BLaER1 (cell line): ENCODE measurements at regions not wholly inside any gene's neighbourhood (a gene's known extent, or its start where the extent isn't known, plus 50 kb on each side); places are given as distances from the start of the nearest gene placed in this dataset.

Experiments used
- H3K27ac ChIP-seq: shearing (Covaris generic); formaldehyde crosslinking; 2 replicates; pipeline ENCODE4 v1.8.1; 2022
- H3K27me3 ChIP-seq: shearing (Covaris generic); formaldehyde crosslinking; 2 replicates; pipeline ENCODE4 v1.8.1; 2022
- H3K36me3 ChIP-seq: shearing (Covaris generic); formaldehyde crosslinking; 2 replicates; pipeline ENCODE4 v1.8.1; 2022
- H3K4me1 ChIP-seq: shearing (Covaris generic); formaldehyde crosslinking; 2 replicates; pipeline ENCODE4 v1.8.1; 2022
- H3K4me2 ChIP-seq: shearing (Covaris generic); formaldehyde crosslinking; 2 replicates; pipeline ENCODE4 v1.8.1; 2022
- H3K4me3 ChIP-seq: shearing (Covaris generic); formaldehyde crosslinking; 2 replicates; pipeline ENCODE4 v1.8.1; 2022
- H3K9ac ChIP-seq: shearing (Covaris generic); formaldehyde crosslinking; 2 replicates; pipeline ENCODE4 v1.8.1; 2022
- H3K9me3 ChIP-seq: shearing (Covaris generic); formaldehyde crosslinking; 2 replicates; pipeline ENCODE4 v1.8.1; 2022
- H4K20me1 ChIP-seq: shearing (Covaris generic); formaldehyde crosslinking; 2 replicates; pipeline ENCODE4 v1.8.1; 2022
- Cebpa-rat ChIP-seq: shearing (Covaris generic); IDR thresholded peaks from 2 replicates; pipeline ENCODE4 v1.8.1; 2022

DNA sequence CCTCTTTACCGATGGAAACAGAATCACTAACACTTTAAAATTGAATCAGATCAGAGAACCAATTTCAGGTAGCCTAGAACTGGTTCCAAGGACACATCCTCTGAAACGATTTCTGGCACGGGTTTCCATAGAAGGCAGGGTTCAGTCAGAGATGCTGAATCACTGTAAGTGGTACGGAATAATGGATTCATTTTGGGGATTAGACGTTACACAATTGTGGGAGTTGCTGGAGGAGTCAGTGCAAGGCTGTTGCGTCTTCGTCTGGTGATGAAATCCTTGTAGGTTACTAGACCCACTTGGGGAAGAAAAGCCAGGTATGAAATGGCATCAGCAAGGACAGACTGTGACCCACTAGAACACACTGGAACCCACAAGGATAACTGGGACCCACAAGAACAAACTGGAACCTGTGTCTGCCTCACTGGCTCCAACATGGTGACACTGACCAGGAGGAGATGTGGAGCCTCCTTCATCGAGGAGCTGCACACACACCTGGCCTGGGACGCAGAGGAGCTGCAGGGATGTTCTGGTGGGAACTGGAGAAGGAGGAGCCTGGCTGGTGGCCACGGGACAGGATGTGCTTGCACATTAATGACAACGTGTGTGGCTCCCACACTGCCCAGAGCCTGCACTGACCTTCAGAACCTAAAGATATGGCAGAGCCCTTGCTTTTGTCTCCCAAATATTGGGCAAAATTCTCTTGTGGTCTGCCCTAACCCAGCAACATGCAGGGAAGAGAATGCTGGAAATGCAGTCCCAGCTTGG is 105.1 kb downstream of the TRAPPC11 start:
- Histone ChIP-seq H3K4me1 (no peaks in the 10 kb centered on the region), H3K4me3 (no peak overlapping the region), H3K27ac (no peak overlapping the region), H3K27me3 (no peaks in the 10 kb centered on the region), H3K9me3 (no peaks in the 10 kb centered on the region), H3K9ac (no peak overlapping the region), H4K20me1 (no peaks in the 10 kb centered on the region), H3K4me2 (no peak overlapping the region), H3K36me3 (no peaks in the 10 kb centered on the region)
- TF ChIP-seq Cebpa-rat = no peak

DNA sequence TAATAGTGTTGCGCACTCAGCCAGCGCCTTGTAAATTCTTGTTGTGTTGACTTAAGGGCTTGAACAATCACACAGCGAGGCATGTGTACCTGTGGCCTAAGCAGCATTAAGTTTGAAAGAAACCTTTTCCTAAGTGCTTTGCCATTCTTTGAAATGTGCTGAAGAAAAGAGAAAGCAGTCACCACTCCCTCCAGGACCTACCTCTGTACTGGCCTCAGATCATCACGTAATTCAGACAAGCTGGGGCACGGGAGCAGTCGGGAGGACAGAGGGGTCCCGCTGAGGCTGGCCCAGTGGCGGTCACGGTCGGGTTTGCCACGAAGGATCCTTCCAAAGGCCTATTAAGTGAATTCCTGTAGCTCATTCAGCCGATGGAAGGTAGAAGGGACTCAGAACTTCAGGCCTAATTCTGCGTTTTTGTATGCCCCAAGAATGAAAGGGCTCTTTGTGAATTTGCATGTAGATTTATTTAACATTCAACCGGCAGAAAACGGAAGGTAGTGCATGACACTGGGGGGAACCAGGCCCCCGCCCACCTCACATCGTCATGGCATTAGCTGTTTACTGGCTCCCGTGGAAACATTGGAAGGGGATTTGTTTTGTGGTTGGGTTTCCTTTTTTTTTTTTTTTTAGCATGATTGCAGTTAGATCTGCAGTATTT is 106.3 kb downstream of the TRAPPC11 start:
- H4K20me1 ChIP-seq = no peaks in the 10 kb centered on the region
- H3K27me3 ChIP-seq = no peaks in the 10 kb centered on the region
- H3K27ac ChIP-seq = no peak overlapping the region
- no peak overlapping the region for H3K4me3 ChIP-seq
- H3K4me2 ChIP-seq = no peak overlapping the region
- no peak overlapping the region for H3K9ac ChIP-seq
- no peaks in the 10 kb centered on the region for H3K36me3 ChIP-seq
- H3K4me1 ChIP-seq = no peaks in the 10 kb centered on the region
- TF ChIP-seq Cebpa-rat = no peak
- no peaks in the 10 kb centered on the region for H3K9me3 ChIP-seq

DNA sequence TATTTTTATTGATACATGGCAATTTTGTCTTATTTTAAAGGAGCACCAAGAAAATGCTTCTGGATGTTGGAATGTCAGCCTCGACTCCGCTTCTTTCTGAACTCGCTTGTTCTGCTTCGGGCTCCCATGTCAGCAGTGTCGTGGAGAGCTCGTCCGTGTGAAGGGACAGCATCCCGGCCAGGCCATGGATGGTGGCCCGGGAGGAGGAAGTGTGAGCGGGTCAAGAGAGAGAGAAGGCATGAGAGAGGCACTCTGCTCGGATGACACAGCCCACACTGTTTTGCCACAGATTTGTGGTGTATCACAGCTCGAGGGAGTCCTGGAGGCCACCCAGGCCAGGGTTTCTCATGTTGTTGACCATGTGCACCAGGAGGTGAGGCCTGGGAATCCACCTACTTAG is 107.0 kb downstream of the TRAPPC11 start:
- Histone ChIP-seq H4K20me1 (no peaks in the 10 kb centered on the region), H3K4me2 (no peak overlapping the region), H3K27me3 (no peaks in the 10 kb centered on the region), H3K9me3 (no peaks in the 10 kb centered on the region), H3K4me3 (no peak overlapping the region), H3K27ac (no peak overlapping the region), H3K36me3 (no peaks in the 10 kb centered on the region), H3K4me1 (no peaks in the 10 kb centered on the region), H3K9ac (no peak overlapping the region)
- no peak for TF ChIP-seq Cebpa-rat

DNA sequence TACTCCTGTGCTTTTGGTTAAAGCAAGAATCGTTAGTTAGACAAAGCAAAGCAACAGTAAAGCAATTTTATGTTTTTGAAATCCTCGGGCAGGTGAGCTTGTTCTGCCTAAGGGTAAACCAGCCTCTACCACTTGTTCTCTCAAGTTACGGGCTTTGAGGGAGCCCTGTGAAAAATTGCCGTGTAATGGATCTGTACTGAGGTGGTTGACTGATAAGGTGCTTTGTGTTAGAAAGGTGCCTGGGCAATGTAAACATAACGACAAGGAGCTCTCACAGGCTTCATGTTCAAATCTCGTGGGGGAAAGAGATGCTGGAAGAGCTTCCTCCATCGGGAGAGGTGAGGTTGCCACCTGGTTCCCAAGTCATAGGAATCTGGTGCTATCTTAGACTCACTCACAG is 111.8 kb downstream of the TRAPPC11 start:
- Histone ChIP-seq H3K36me3 (no peaks in the 10 kb centered on the region), H4K20me1 (no peaks in the 10 kb centered on the region), H3K27ac (no peak overlapping the region), H3K4me1 (no peaks in the 10 kb centered on the region), H3K9ac (no peak overlapping the region), H3K4me3 (no peak overlapping the region), H3K4me2 (no peak overlapping the region), H3K27me3 (no peaks in the 10 kb centered on the region), H3K9me3 (no peaks in the 10 kb centered on the region)
- TF ChIP-seq Cebpa-rat = no peak

DNA sequence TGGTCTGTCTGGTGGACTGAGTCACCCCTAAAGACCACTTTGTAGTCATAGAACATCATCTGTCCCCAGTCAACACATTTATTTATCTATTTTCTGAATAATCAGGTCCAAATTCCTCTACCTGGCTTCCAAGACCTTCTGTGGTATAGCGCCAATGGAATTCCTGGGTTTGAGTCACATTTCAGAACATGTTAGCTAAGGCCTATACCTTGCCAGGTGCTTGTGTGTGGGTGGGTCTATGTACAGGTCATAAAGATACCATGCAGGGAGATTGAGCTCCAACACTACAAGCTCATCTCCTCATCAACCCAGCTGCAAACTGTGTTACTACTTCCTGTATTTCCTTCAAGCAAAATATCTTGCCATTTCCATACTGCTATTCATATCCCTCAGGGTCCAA is 113.3 kb downstream of the TRAPPC11 start:
- no peaks in the 10 kb centered on the region for H3K4me1 ChIP-seq
- H3K9me3 ChIP-seq = no peaks in the 10 kb centered on the region
- no peak for TF ChIP-seq Cebpa-rat
- H4K20me1 ChIP-seq = no peaks in the 10 kb centered on the region
- no peak overlapping the region for H3K4me2 ChIP-seq
- no peak overlapping the region for H3K9ac ChIP-seq
- H3K27ac ChIP-seq = no peak overlapping the region
- H3K36me3 ChIP-seq = no peaks in the 10 kb centered on the region
- H3K27me3 ChIP-seq = no peaks in the 10 kb centered on the region
- H3K4me3 ChIP-seq = no peak overlapping the region

DNA sequence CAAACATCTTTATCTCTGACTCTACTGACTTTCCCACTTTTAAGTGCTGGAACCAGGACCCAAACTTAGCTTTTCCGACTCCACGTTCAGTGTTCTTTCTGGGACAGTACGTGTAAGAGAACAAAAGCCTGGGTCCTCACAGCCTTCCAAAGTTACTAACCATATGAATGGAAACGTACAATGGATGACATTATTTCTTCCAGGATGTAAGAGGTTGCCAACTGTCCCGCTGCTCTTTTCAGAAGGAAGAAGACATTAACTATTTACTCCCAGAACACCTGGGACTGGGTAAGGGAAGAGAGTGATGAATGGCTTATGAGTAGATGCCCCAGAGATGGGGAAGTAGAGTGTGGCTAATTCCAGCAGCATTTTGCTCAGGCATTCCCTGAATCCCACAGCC is 114.7 kb downstream of the TRAPPC11 start:
- no peaks in the 10 kb centered on the region for H4K20me1 ChIP-seq
- no peak overlapping the region for H3K4me2 ChIP-seq
- H3K36me3 ChIP-seq = no peaks in the 10 kb centered on the region
- no peaks in the 10 kb centered on the region for H3K4me1 ChIP-seq
- H3K27me3 ChIP-seq = no peaks in the 10 kb centered on the region
- no peak overlapping the region for H3K4me3 ChIP-seq
- no peak overlapping the region for H3K9ac ChIP-seq
- no peak overlapping the region for H3K27ac ChIP-seq
- no peak for TF ChIP-seq Cebpa-rat
- H3K9me3 ChIP-seq = no peaks in the 10 kb centered on the region

DNA sequence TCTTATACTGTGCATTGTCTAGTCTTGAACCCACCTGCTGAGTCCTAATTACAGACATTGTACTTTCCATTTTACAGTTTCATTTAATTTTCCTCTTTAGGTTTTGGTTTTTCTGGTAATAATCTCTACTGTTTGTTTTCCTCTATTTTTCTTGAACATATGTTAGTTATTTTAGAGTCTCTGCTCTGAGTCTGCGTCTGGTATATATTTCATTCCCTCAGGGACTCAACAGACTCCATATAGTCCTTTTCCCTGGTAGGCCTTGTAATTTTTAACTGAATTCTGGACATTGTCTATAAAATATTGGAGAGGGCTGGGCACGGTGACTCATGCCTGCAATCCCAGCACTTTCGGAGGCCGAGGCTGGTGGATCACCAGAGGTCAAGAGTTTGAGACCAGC is 121.8 kb upstream of the STOX2 start:
- no peaks in the 10 kb centered on the region for H3K27me3 ChIP-seq
- no peak overlapping the region for H3K4me3 ChIP-seq
- H3K27ac ChIP-seq = no peak overlapping the region
- no peaks in the 10 kb centered on the region for H3K9me3 ChIP-seq
- H3K9ac ChIP-seq = no peak overlapping the region
- H3K36me3 ChIP-seq = no peaks in the 10 kb centered on the region
- H4K20me1 ChIP-seq = no peaks in the 10 kb centered on the region
- no peak overlapping the region for H3K4me2 ChIP-seq
- no peaks in the 10 kb centered on the region for H3K4me1 ChIP-seq
- TF ChIP-seq Cebpa-rat = no peak

DNA sequence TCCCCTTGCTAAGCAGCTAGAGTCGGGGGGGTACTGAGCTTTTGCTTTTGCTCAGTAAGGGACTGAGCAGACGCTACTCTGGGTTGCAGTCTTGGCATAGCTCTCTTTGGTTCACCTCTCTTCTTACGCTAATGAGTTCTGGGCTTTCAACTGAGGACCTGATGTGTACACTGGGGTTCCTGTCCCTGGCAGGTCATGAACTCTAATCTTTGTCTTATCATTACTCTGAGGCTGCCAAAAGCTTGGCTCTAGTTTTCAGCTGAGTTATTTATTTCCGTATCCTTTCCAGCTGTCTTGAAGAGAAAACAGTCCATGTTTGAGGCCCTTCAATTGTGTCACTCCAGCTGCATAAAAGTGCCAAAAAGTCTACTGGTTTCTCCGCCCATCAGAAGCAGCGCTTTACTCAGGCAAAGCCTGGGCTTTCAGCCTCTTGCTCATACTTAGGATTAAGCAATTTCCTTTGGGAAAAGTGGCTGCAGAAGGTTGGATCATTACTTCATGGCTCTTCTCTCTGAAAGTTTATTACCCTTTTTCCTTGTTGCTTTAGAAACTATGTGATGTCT is 121.0 kb upstream of the STOX2 start:
- no peak for TF ChIP-seq Cebpa-rat
- Histone ChIP-seq H4K20me1 (no peaks in the 10 kb centered on the region), H3K4me2 (no peak overlapping the region)

DNA sequence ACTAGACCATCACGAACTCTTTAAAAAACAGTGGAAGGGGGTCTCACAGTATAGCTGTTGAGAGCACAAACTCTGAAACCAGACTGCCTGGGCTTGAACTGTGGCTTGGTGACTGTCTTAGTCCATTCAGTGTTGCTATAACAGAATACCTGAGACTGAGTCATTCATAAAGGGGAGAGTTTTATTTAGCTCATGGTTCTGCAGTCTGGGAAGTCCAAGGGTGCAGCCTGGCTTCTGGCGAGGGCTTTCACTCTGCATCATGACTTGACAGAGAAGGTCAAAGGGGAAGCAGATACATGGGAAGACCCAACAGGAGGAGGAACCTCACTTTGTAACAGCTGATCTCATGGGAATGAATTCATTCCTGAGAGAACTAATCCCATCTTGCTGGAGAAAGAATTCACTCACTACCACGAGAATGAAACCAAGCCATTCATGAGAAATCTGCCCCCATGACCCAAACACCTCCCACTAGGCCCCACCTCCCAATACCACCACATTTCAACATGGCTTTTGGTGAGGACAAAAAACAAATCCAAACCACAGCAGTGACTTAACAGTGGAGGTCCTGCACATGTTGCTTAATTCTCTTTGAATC is 116.7 kb upstream of the STOX2 start:
- Histone ChIP-seq H3K4me3 (no peak overlapping the region), H3K9me3 (peaks cover 8% of the 10 kb centered on the region), H4K20me1 (no peaks in the 10 kb centered on the region), H3K27me3 (no peaks in the 10 kb centered on the region), H3K27ac (no peak overlapping the region), H3K4me1 (no peaks in the 10 kb centered on the region), H3K4me2 (no peak overlapping the region), H3K9ac (no peak overlapping the region), H3K36me3 (no peaks in the 10 kb centered on the region)
- TF ChIP-seq Cebpa-rat = no peak

More for the DNA sequence above, 121.0 kb upstream of the STOX2 start:
- Histone ChIP-seq H3K9ac (no peak overlapping the region), H3K36me3 (no peaks in the 10 kb centered on the region), H3K27ac (no peak overlapping the region), H3K4me1 (no peaks in the 10 kb centered on the region), H3K9me3 (no peaks in the 10 kb centered on the region), H3K4me3 (no peak overlapping the region), H3K27me3 (no peaks in the 10 kb centered on the region)

DNA sequence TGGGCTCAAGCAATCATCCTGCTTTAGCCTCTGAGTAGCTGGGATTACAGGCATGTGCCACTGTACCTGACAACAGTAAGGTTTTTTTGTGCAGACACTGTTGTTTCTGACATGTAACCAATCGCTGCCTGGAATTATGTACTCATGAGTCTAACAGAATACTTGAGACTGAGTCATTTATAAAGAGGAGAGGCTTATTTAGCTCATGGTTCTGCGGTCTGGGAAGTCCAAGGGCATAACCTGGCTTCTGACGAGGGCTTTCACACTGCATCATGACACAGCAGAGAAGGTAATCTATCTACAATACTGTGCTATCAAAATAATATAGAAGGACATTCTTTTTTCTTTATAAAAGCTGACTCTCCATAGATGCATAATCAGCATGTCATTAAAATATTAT is 115.5 kb upstream of the STOX2 start:
- Histone ChIP-seq H3K27ac (no peak overlapping the region), H3K4me1 (no peaks in the 10 kb centered on the region), H3K36me3 (no peaks in the 10 kb centered on the region), H3K9ac (no peak overlapping the region), H3K4me2 (no peak overlapping the region), H4K20me1 (no peaks in the 10 kb centered on the region), H3K9me3 (peaks cover 21% of the 10 kb centered on the region), H3K27me3 (no peaks in the 10 kb centered on the region), H3K4me3 (no peak overlapping the region)
- no peak for TF ChIP-seq Cebpa-rat
